ENCODE measurements at regions not wholly inside any gene's neighbourhood (a gene's known extent, or its start where the extent isn't known, plus 50 kb on each side); places are given as distances from the start of the nearest gene placed in this dataset.

DNA sequence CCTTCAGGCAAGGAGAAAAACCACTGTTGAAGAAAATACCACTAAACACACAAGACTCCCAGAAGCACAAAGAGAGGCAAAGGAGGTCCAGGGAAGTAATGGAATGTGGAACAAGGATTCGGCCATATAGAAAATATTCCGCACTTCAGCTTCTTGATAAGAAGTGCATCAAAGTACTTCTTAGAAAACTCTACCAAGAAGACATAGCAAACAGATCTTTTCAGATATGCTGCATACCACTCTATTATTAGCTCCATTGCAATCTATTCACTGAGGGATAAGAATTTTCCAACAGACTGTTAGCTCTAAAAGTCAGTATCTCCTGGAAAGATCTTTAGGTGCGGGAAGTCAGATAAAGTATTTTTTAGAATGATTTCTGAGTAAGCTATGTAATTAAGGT is 231.8 kb downstream of the WDR11 start:
- TF ChIP-seq, protein P1, sequence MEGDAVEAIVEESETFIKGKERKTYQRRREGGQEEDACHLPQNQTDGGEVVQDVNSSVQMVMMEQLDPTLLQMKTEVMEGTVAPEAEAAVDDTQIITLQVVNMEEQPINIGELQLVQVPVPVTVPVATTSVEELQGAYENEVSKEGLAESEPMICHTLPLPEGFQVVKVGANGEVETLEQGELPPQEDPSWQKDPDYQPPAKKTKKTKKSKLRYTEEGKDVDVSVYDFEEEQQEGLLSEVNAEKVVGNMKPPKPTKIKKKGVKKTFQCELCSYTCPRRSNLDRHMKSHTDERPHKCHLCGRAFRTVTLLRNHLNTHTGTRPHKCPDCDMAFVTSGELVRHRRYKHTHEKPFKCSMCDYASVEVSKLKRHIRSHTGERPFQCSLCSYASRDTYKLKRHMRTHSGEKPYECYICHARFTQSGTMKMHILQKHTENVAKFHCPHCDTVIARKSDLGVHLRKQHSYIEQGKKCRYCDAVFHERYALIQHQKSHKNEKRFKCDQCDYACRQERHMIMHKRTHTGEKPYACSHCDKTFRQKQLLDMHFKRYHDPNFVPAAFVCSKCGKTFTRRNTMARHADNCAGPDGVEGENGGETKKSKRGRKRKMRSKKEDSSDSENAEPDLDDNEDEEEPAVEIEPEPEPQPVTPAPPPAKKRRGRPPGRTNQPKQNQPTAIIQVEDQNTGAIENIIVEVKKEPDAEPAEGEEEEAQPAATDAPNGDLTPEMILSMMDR (conservative IDR thresholded peaks at IDR 0.05), result no peak
- H3K4me1 Mint-ChIP-seq, result peaks cover 22% of the 10 kb centered on the region
- no peak for DNase-seq (ENCODE audit: low read depth, low spot score)
- no peaks in the 10 kb centered on the region for H3K36me3 Mint-ChIP-seq (ENCODE audit: low read depth)
- H3K27ac Mint-ChIP-seq (ENCODE audit: unreplicated experiment), result no peak overlapping the region
- no peak overlapping the region for H3K4me3 Mint-ChIP-seq
- H3K27me3 Mint-ChIP-seq (ENCODE audit: low read depth), result no peaks in the 10 kb centered on the region
- no peaks in the 10 kb centered on the region for H3K9me3 Mint-ChIP-seq

GRCh38 chr10:121084016-121084674 is 233.0 kb downstream of the WDR11 start:
- no peaks in the 10 kb centered on the region for H3K9me3 Mint-ChIP-seq
- peak overlapping the region; percentile 31 for H3K27ac Mint-ChIP-seq (ENCODE audit: unreplicated experiment)
- DNase-seq (ENCODE audit: low read depth, low spot score), result no peak
- no peak overlapping the region for H3K4me3 Mint-ChIP-seq
- TF ChIP-seq, protein P1 (conservative IDR thresholded peaks at IDR 0.05), result no peak
- H3K36me3 Mint-ChIP-seq (ENCODE audit: low read depth), result no peaks in the 10 kb centered on the region
- no peaks in the 10 kb centered on the region for H3K27me3 Mint-ChIP-seq (ENCODE audit: low read depth)
- peaks cover 22% of the 10 kb centered on the region for H3K4me1 Mint-ChIP-seq

DNA sequence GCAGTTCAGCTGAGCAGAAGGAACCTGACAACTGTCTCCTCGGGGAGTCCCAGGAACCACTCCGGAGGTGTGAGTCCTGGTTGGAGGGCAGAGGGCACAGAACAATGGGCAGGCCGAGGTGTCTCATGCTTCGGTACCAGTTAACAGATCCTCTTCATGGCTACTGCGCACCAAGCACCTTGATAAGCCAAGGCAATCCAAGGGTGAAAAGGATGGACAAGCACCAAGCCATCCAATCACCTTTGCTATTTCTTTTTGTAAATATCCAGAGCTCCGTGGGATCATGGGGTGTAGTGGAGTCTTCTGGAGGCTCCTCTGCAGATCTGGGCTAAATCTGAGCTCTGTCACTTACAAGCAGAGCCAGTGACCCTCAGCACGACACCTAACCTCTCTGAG is 233.5 kb downstream of the WDR11 start:
- Mint-ChIP-seq H3K36me3 (ENCODE audit: low read depth) (no peaks in the 10 kb centered on the region), H3K27me3 (ENCODE audit: low read depth) (no peaks in the 10 kb centered on the region), H3K4me1 (peaks cover 22% of the 10 kb centered on the region), H3K9me3 (no peaks in the 10 kb centered on the region), H3K27ac (ENCODE audit: unreplicated experiment) (no peak overlapping the region), H3K4me3 (no peak overlapping the region)
- TF ChIP-seq, protein P1 (conservative IDR thresholded peaks at IDR 0.05), result no peak
- DNase-seq (ENCODE audit: low read depth, low spot score), result no peak

- H3K27ac Mint-ChIP-seq (ENCODE audit: unreplicated experiment), result no peak overlapping the region
- H3K27me3 Mint-ChIP-seq (ENCODE audit: low read depth), result no peaks in the 10 kb centered on the region
- H3K4me3 Mint-ChIP-seq, result no peak overlapping the region
- TF ChIP-seq, protein P1 (conservative IDR thresholded peaks at IDR 0.05), result no peak
- H3K4me1 Mint-ChIP-seq, result peaks cover 19% of the 10 kb centered on the region
- DNase-seq (ENCODE audit: low read depth, low spot score), result no peak
- no peaks in the 10 kb centered on the region for H3K36me3 Mint-ChIP-seq (ENCODE audit: low read depth)
- no peaks in the 10 kb centered on the region for H3K9me3 Mint-ChIP-seq
Measured at GRCh38 chr10:121085367-121085766, 234.2 kb downstream of the WDR11 start.

DNA sequence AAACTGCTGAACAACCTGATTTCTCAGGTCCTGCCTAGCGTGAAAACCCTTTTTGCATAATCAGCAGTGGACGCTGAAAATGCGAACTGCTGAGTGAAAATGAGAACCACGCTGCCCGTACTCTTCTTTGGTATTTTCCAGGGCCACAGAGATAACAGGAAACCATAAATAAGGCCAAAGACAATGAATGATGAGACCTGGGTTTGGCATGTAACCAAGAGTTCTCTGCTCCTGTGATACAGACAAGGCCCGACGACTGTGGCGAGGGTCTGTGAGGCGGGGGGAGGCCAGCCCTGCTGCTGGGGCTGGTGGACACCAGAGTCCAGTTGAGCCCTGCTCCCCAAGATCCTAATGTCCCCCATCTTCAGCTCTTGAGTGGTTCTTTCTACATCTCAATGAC is 236.0 kb downstream of the WDR11 start:
- no peak overlapping the region for H3K4me3 Mint-ChIP-seq

More for the DNA sequence above, 236.0 kb downstream of the WDR11 start:
- Mint-ChIP-seq H3K9me3 (no peaks in the 10 kb centered on the region), H3K27ac (ENCODE audit: unreplicated experiment) (peak overlapping the region; percentile 31), H3K27me3 (ENCODE audit: low read depth) (no peaks in the 10 kb centered on the region), H3K4me1 (peaks cover 19% of the 10 kb centered on the region), H3K36me3 (ENCODE audit: low read depth) (no peaks in the 10 kb centered on the region)
- TF ChIP-seq, protein P1 (conservative IDR thresholded peaks at IDR 0.05), result no peak
- DNase-seq (ENCODE audit: low read depth, low spot score), result no peak
